Stomach (tissue), 8 donors: ENCODE measurements at regions not wholly inside any gene's neighbourhood (a gene's known extent, or its start where the extent isn't known, plus 50 kb on each side); places are given as distances from the start of the nearest gene placed in this dataset.
"Not testable (repeated sequence)": the region's sequence is repeated elsewhere in the genome, so short reads cannot be mapped to it uniquely, and the experiment has no call there.

Experiments used
- DNase-seq, 2 donors: peaks; one replicate each; pipeline versions ENCODE4 v3.0.0 to v3.0.0-alpha.2; 2013 to 2019
- H3K27ac ChIP-seq, 5 donors: fragments of 200-600 bp in 4 of 5; sonication (generic) in 4 of 5; one replicate each; pipeline ENCODE4 v1.5.1; 2013 to 2019; ENCODE audit warnings: mild to moderate bottlenecking in 1 of 5, moderate library complexity in 1 of 5
- H3K27me3 ChIP-seq, 3 donors: fragments of 200-600 bp; sonication (generic); one replicate each; pipeline ENCODE4 v1.5.1; 2017 to 2019; ENCODE audit warnings: mixed run types in 1 of 3
- H3K36me3 ChIP-seq, 4 donors: fragments of 200-600 bp; sonication (generic); 1 replicate in 3 of 4; 2 replicates in 1 of 4; pipeline ENCODE4 v1.5.1; 2016 to 2019
- H3K4me1 ChIP-seq, 4 donors: fragments of 200-600 bp; sonication (generic); one replicate each; pipeline ENCODE4 v1.5.1; 2016 to 2019
- H3K4me3 ChIP-seq, 4 donors: fragments of 200-600 bp; sonication (generic) in 3 of 4; one replicate each; pipeline ENCODE4 v1.5.1; 2016 to 2019; ENCODE audit warnings: mild to moderate bottlenecking in 1 of 4
- H3K9me3 ChIP-seq, 4 donors: fragments of 200-600 bp; sonication (generic); one replicate each; pipeline ENCODE4 v1.5.1; 2016 to 2019
- CTCF ChIP-seq, 7 experiments: fragments of 450-650 bp in 4 of 7; fragments of 200-600 bp in 3 of 7; sonication (generic) in 3 of 7; IDR thresholded peaks; one replicate each; pipeline ENCODE4 v1.5.1; 2016 to 2019; ENCODE audit warnings: antibody characterized with exemption in 7 of 7, control low read depth in 2 of 7, mild to moderate bottlenecking in 1 of 7
- EP300 ChIP-seq: sonication (generic); formaldehyde crosslinking; IDR thresholded peaks from one replicate; pipeline ENCODE4 v1.6.1; 2017; ENCODE audit warnings: antibody characterized with exemption
- POLR2A ChIP-seq, 4 donors: fragments of 450-650 bp; IDR thresholded peaks; one replicate each; pipeline ENCODE4 v1.6.1; 2016; ENCODE audit warnings: antibody characterized with exemption in 4 of 4, control low read depth in 2 of 4, mild to moderate bottlenecking in 1 of 4, moderate library complexity in 1 of 4
- POLR2AphosphoS5 ChIP-seq, 3 donors: sonication (generic); formaldehyde crosslinking; IDR thresholded peaks; one replicate each; pipeline ENCODE4 v1.6.1; 2016; ENCODE audit warnings: antibody characterized with exemption in 3 of 3
- WGBS, 5 donors: extraction: QIAGEN DNeasy Blood & Tissue Kit in 3 of 5; methylation state at CpG; one replicate each; pipeline versions ENCODE4 v1.1.5 to v1.1.7; 2013 to 2018; 5-methylcytosine and 5-hydroxymethylcytosine counted together
- intact Hi-C: fragments of 100-400 bp; cut with DNase I; formaldehyde crosslinking; loops from one replicate; pipeline ENCODE4 v1.15.1; 2023; ENCODE audit warnings: low total_unique reads
- donor health status: healthy with polysubstance abuse.
- donor health status: Bipolar disorder and iron deficiency.
- donor health status: healthy.

GRCh38 chr5:99033014-99033900 lies 104.5 kb upstream of the CHD1 start:
- peaks cover 0 to 37% (median 12%) of the 10 kb centered on the region in 4 donors for H3K4me1 ChIP-seq
- H3K36me3 ChIP-seq = no peaks in the 10 kb centered on the region
- H3K9me3 ChIP-seq = no peaks in the 10 kb centered on the region
- peak in 1 of 2 donors; percentile 12 for DNase-seq
- peak overlapping the region; percentile 45 to 80 (median 66) for H3K27ac ChIP-seq
- intact Hi-C loops = loop anchor here (10.0 kb wide), 1 partner anchor 98 kb away; no protein-coding TSS in a partner anchor
- WGBS, 5 donors = 13 to 15% (median 14%) methylated on average over 5 of the region's 5 CpGs
- H3K4me3 ChIP-seq = peak overlapping the region; percentile 28 to 37 (median 32)
- no peak for TF ChIP-seq CTCF (IDR thresholded peaks at IDR 0.05)
- no peak for TF ChIP-seq POLR2AphosphoS5 (IDR thresholded peaks at IDR 0.05)
- TF ChIP-seq POLR2A (IDR thresholded peaks at IDR 0.05) = no peak
- TF ChIP-seq EP300 = no peak
- H3K27me3 ChIP-seq = no peaks in the 10 kb centered on the region

GRCh38 chr5:99032234-99033013 lies 103.6 kb upstream of the CHD1 start:
- DNase-seq = peak; percentile 60 to 88
- Histone ChIP-seq H3K4me1 (peaks cover 0 to 29% (median 12%) of the 10 kb centered on the region in 4 donors), H3K27ac (peak overlapping the region in 4 of 5 donors; percentile 49 to 80 (median 70)), H3K27me3 (no peaks in the 10 kb centered on the region), H3K4me3 (peak overlapping the region; percentile 28 to 37 (median 32)), H3K9me3 (no peaks in the 10 kb centered on the region), H3K36me3 (no peaks in the 10 kb centered on the region)
- TF ChIP-seq CTCF (IDR thresholded peaks at IDR 0.05) (peak in 5 of 7 experiments; percentile 46 to 76 (median 53)), EP300 (no peak), POLR2AphosphoS5 (IDR thresholded peaks at IDR 0.05) (peak in 1 of 3 donors; percentile 15)
- intact Hi-C loops = loop anchor here (10.0 kb wide), 1 partner anchor 98 kb away; no protein-coding TSS in a partner anchor
- 36 to 41% (median 38%) methylated on average over 7 of the region's 7 CpGs for WGBS, 5 donors

- no peaks in the 10 kb centered on the region for H3K9me3 ChIP-seq
- TF ChIP-seq POLR2AphosphoS5 (IDR thresholded peaks at IDR 0.05) (no peak), EP300 (no peak), POLR2A (IDR thresholded peaks at IDR 0.05) (no peak), CTCF (IDR thresholded peaks at IDR 0.05) (no peak)
- no peak overlapping the region for H3K27ac ChIP-seq
- no peaks in the 10 kb centered on the region for H3K27me3 ChIP-seq
- intact Hi-C loops = loop anchor here (10.0 kb wide), 1 partner anchor 96 kb away; no protein-coding TSS in a partner anchor
- no peak for DNase-seq
- no peaks in the 10 kb centered on the region for H3K36me3 ChIP-seq
- H3K4me1 ChIP-seq = peaks cover 7 to 39% (median 18%) of the 10 kb centered on the region in 4 donors
- no peak overlapping the region for H3K4me3 ChIP-seq
Observed at GRCh38 chr5:99030906-99031440, 102.2 kb upstream of the CHD1 start.

- TF ChIP-seq POLR2AphosphoS5 (IDR thresholded peaks at IDR 0.05) (no peak), POLR2A (IDR thresholded peaks at IDR 0.05) (no peak), CTCF (IDR thresholded peaks at IDR 0.05) (no peak), EP300 (no peak)
- Histone ChIP-seq H3K9me3 (no peaks in the 10 kb centered on the region), H3K27ac (no peak overlapping the region), H3K36me3 (no peaks in the 10 kb centered on the region), H3K4me3 (no peak overlapping the region), H3K27me3 (no peaks in the 10 kb centered on the region), H3K4me1 (peaks cover 10 to 50% (median 31%) of the 10 kb centered on the region in 4 donors)
- 93 to 100% (median 98%) methylated on average over 1 of the region's 1 CpG for WGBS, 5 donors
- intact Hi-C loops = no loop called here
- no peak for DNase-seq
Observed at GRCh38 chr5:99029172-99029571, 100.4 kb upstream of the CHD1 start.

GRCh38 chr5:99028170-99028569 lies 99.4 kb upstream of the CHD1 start:
- peaks cover 10 to 40% (median 28%) of the 10 kb centered on the region in 4 donors for H3K4me1 ChIP-seq
- H3K36me3 ChIP-seq, intact Hi-C loops, DNase-seq, H3K9me3 ChIP-seq, H3K4me3 ChIP-seq, H3K27me3 ChIP-seq: not testable (repeated sequence)
- peak overlapping the region in 1 of 5 donors; percentile 81 for H3K27ac ChIP-seq
- WGBS, 5 donors = 83 to 97% (median 94%) methylated on average over 6 of the region's 6 CpGs
